ENCODE measurements at regions not wholly inside any gene's neighbourhood (a gene's known extent, or its start where the extent isn't known, plus 50 kb on each side); places are given as distances from the start of the nearest gene placed in this dataset.

DNA sequence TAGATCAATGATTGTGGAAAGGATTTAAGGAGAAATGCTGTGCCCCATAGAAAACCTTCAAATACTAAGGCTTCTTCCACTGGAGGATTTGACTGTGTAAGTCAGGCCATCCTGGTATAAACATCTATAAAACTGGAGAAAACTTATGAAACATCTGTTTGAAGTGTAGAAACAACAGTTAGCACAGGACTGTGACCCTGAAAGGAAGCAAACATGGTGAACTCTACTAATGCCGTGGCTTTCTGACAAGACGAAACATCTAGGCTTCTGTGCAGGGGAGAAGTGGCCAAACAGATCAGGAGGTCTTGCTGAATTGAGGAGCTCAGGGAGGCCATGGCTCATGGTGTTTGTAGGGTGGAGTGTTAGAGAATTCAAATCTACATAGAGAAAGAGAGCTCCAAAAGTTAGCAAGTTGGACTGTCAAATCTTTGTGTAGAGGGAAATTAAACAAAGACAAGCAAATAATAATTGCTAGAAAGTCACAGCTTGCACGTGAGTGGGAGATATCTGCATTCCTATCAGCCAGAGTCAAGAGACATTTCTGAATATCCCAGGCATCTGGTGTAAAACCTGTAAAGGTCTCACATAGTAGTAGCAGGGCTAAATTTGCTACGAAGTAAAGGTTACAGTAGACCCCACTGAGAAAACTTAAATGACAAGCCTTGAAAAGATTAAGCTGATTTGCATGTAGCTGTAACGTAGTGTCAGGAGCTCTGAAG, 566.8 kb upstream of the B3GALT2 start:
- no peak overlapping the region for H3K4me3 ChIP-seq (ENCODE audit: low read length)
- no peaks in the 10 kb centered on the region for H3K4me1 ChIP-seq (ENCODE audit: control insufficient read depth, insufficient read depth, low read length)
- H3K27me3 ChIP-seq (ENCODE audit: control insufficient read depth, insufficient read depth, low read length) = no peaks in the 10 kb centered on the region
- H3K9me3 ChIP-seq (ENCODE audit: control insufficient read depth, low read length) = no peaks in the 10 kb centered on the region
- H3K9ac ChIP-seq (ENCODE audit: low read length) = no peak overlapping the region
- H3K36me3 ChIP-seq (ENCODE audit: control insufficient read depth, insufficient read depth, low read length) = no peaks in the 10 kb centered on the region

DNA sequence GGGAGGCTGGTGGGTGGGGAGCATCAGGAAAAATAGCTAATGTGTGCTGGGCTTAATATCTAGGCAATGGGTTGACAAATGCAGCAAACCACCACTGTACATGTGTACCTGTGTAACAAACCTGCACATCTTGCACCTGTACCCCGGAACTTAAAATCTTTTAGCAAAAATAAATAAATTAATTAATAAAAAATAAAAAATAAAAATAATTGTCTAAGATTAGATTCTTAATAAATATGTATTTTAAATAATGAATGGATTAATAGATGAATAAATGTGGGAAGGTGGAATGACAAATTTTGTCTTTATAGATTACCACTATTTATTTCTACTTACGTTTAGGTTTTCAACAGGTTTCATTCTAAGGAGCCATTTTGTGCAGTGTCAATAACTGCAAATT, 563.5 kb upstream of the B3GALT2 start:
- Histone ChIP-seq H3K9ac (ENCODE audit: low read length) (no peak overlapping the region), H3K4me3 (ENCODE audit: low read length) (no peak overlapping the region), H3K27me3 (ENCODE audit: control insufficient read depth, insufficient read depth, low read length) (no peaks in the 10 kb centered on the region), H3K4me1 (ENCODE audit: control insufficient read depth, insufficient read depth, low read length) (no peaks in the 10 kb centered on the region), H3K9me3 (ENCODE audit: control insufficient read depth, low read length) (no peaks in the 10 kb centered on the region), H3K36me3 (ENCODE audit: control insufficient read depth, insufficient read depth, low read length) (no peaks in the 10 kb centered on the region)

DNA sequence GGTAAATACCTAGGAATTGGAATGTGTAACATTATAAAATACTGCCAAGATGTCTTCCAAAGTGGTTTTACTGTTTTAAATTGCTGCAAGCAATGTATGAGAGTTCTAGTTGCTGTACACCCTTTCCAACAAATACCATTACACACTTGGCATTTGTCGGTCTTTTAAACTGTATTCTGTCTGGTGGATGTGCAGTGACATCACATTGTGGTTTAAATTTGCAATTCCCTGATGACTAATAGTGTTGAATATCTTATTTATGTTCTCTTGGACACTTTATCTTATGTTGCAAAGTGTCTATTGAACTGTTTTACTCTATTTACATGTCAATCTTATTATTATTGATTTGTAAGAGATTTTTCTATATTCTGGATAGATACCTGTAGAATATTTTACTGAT, 561.2 kb upstream of the B3GALT2 start:
- Histone ChIP-seq H3K9ac (ENCODE audit: low read length) (no peak overlapping the region), H3K27me3 (ENCODE audit: control insufficient read depth, insufficient read depth, low read length) (no peaks in the 10 kb centered on the region), H3K4me3 (ENCODE audit: low read length) (no peak overlapping the region), H3K9me3 (ENCODE audit: control insufficient read depth, low read length) (no peaks in the 10 kb centered on the region), H3K4me1 (ENCODE audit: control insufficient read depth, insufficient read depth, low read length) (no peaks in the 10 kb centered on the region), H3K36me3 (ENCODE audit: control insufficient read depth, insufficient read depth, low read length) (no peaks in the 10 kb centered on the region)

DNA sequence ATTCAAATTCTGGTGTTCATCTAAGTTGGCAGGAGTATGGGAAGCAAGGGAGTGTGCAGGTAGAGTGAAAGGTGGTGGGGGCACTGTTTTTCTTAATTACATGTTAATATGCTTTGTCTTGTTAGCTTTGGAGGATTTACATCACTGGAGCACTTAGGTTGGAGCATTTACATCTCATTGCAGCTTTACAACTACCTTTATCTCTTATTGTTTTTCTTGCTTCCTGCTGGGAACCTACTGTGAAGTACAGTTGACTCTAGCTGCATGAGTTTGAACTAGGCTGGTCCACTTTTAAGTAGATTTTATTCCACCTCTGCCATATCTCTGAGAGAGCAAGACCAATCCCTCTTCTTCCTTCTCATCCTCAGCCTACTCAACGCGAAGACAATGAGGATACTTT, 554.8 kb upstream of the B3GALT2 start:
- Histone ChIP-seq H3K4me1 (ENCODE audit: control insufficient read depth, insufficient read depth, low read length) (no peaks in the 10 kb centered on the region), H3K27me3 (ENCODE audit: control insufficient read depth, insufficient read depth, low read length) (no peaks in the 10 kb centered on the region), H3K4me3 (ENCODE audit: low read length) (no peak overlapping the region), H3K36me3 (ENCODE audit: control insufficient read depth, insufficient read depth, low read length) (no peaks in the 10 kb centered on the region), H3K9me3 (ENCODE audit: control insufficient read depth, low read length) (no peaks in the 10 kb centered on the region), H3K9ac (ENCODE audit: low read length) (no peak overlapping the region)

DNA sequence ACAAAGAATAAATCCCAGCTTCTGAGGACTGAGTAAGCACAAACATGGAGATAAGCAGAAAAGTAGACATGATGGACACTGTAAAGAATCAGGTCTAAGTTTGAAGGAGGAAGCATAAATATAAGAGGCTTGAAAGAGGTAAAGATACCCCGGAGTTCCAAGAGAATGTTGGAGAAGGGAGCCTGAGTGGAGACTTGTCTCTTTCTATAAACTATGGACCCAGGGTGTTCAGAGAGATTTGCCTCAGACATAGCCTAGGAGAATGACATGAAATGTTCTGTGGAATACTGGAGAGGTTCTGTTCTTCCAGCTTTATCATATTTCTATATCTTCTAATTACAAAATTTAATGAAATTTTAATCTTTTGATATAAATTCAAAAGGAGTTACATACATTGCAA, 554.3 kb upstream of the B3GALT2 start:
- Histone ChIP-seq H3K27me3 (ENCODE audit: control insufficient read depth, insufficient read depth, low read length) (no peaks in the 10 kb centered on the region), H3K9me3 (ENCODE audit: control insufficient read depth, low read length) (no peaks in the 10 kb centered on the region), H3K4me1 (ENCODE audit: control insufficient read depth, insufficient read depth, low read length) (no peaks in the 10 kb centered on the region), H3K9ac (ENCODE audit: low read length) (no peak overlapping the region), H3K36me3 (ENCODE audit: control insufficient read depth, insufficient read depth, low read length) (no peaks in the 10 kb centered on the region), H3K4me3 (ENCODE audit: low read length) (no peak overlapping the region)

DNA sequence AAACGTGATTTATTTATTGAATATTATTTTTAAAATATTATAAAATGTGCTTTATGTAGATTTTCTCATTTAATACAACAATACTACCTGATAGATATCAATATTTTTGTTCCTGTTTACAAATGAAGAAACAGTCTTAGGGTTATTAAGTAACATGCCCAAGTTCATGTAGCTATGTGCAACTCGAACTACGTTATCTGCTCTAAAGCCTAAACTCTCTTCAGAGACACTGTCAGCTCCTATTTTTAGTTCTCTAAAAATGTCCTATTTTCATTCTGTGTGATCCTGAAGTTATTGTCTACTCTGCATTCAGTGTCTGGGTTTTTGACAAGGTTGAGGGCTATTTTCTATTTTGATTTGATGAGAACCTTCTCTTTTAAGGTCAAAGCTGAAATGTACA, 550.1 kb upstream of the B3GALT2 start:
- H3K9ac ChIP-seq (ENCODE audit: low read length) = no peak overlapping the region
- H3K4me1 ChIP-seq (ENCODE audit: control insufficient read depth, insufficient read depth, low read length) = no peaks in the 10 kb centered on the region
- no peak overlapping the region for H3K4me3 ChIP-seq (ENCODE audit: low read length)
- no peaks in the 10 kb centered on the region for H3K36me3 ChIP-seq (ENCODE audit: control insufficient read depth, insufficient read depth, low read length)
- no peaks in the 10 kb centered on the region for H3K9me3 ChIP-seq (ENCODE audit: control insufficient read depth, low read length)
- no peaks in the 10 kb centered on the region for H3K27me3 ChIP-seq (ENCODE audit: control insufficient read depth, insufficient read depth, low read length)

DNA sequence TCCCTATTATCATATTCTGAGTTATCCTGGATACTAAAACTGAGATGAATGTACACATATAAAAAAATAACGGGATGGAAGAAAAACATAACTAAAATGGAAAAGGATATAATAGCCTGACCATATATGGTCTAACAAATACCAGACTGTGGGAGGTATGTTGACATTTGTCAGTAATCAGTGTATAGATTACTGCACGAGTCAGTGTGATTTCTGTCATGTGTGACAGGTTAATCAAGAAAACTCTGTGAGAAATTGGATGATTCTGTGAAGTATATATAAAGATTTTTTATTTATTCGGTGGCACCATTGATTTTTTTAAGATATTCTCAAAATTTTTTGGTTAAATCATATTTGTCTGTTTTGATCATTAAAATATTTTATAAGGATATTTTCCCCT, 547.3 kb upstream of the B3GALT2 start:
- no peaks in the 10 kb centered on the region for H3K27me3 ChIP-seq (ENCODE audit: control insufficient read depth, insufficient read depth, low read length)

DNA sequence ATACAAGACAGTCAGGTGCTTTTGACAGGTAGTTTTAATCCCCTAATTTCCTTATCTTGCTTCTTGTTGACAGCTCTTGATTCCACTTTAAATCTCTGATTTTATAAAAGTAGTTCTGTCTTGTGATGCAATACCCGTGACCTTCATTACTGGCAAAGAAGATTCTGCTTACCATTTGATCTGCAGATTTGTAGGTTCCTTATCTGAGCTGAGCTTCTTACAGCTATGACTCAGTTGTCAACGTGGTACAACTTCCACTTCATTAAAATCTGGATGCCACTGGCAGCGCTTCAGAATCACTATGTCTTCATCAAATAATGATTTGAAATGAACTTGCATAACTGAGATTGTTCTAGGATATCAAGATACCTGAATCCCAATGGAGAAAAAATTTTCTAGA, 543.6 kb upstream of the B3GALT2 start:
- H3K9ac ChIP-seq (ENCODE audit: low read length) = no peak overlapping the region
- no peaks in the 10 kb centered on the region for H3K27me3 ChIP-seq (ENCODE audit: control insufficient read depth, insufficient read depth, low read length)
- no peaks in the 10 kb centered on the region for H3K36me3 ChIP-seq (ENCODE audit: control insufficient read depth, insufficient read depth, low read length)
- no peaks in the 10 kb centered on the region for H3K9me3 ChIP-seq (ENCODE audit: control insufficient read depth, low read length)
- no peaks in the 10 kb centered on the region for H3K4me1 ChIP-seq (ENCODE audit: control insufficient read depth, insufficient read depth, low read length)
- no peak overlapping the region for H3K4me3 ChIP-seq (ENCODE audit: low read length)

More for the DNA sequence above, 547.3 kb upstream of the B3GALT2 start:
- no peak overlapping the region for H3K9ac ChIP-seq (ENCODE audit: low read length)
- no peaks in the 10 kb centered on the region for H3K4me1 ChIP-seq (ENCODE audit: control insufficient read depth, insufficient read depth, low read length)
- H3K36me3 ChIP-seq (ENCODE audit: control insufficient read depth, insufficient read depth, low read length) = no peaks in the 10 kb centered on the region
- H3K9me3 ChIP-seq (ENCODE audit: control insufficient read depth, low read length) = no peaks in the 10 kb centered on the region
- no peak overlapping the region for H3K4me3 ChIP-seq (ENCODE audit: low read length)

DNA sequence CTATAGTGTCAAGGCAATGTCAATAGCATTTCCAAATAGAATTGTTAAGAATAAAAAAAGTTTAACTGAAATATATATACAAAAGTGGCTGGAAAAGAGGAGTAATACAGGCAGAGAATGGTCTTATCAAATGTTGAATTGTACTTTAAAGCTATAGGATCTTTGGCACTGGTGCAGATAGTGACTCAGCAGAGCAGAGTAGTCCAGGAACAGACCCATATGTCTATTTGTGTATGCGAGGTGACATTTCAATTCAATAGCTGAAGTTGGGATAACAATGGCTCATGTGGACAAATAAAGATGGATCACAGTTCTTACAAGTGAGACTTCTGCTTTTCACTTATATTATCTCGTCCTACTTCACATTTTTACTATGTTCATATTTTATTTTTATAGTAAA, 543.0 kb upstream of the B3GALT2 start:
- Histone ChIP-seq H3K4me3 (ENCODE audit: low read length) (no peak overlapping the region), H3K9ac (ENCODE audit: low read length) (no peak overlapping the region), H3K36me3 (ENCODE audit: control insufficient read depth, insufficient read depth, low read length) (no peaks in the 10 kb centered on the region), H3K9me3 (ENCODE audit: control insufficient read depth, low read length) (no peaks in the 10 kb centered on the region), H3K4me1 (ENCODE audit: control insufficient read depth, insufficient read depth, low read length) (no peaks in the 10 kb centered on the region), H3K27me3 (ENCODE audit: control insufficient read depth, insufficient read depth, low read length) (no peaks in the 10 kb centered on the region)

DNA sequence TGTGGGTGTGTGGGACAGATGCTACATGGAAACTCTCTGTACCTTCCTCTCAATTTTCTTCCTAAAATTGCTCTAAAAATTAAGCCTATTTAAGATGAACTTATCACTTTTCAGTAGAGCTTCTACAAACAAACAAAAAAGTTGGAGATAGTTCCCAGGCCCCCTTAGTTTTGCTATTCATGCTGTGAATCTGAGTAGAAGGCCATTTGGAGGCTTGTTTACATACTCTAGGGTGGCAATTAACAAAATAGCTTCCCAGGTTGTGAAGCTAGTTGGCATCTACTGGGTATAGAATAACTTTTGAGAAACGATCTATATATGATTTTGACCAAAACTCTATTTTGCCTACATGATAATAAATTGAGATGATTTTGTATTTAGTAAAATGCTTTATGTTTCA, 541.4 kb upstream of the B3GALT2 start:
- H3K27me3 ChIP-seq (ENCODE audit: control insufficient read depth, insufficient read depth, low read length) = no peaks in the 10 kb centered on the region
- no peak overlapping the region for H3K9ac ChIP-seq (ENCODE audit: low read length)
- no peaks in the 10 kb centered on the region for H3K4me1 ChIP-seq (ENCODE audit: control insufficient read depth, insufficient read depth, low read length)
- H3K4me3 ChIP-seq (ENCODE audit: low read length) = no peak overlapping the region
- no peaks in the 10 kb centered on the region for H3K36me3 ChIP-seq (ENCODE audit: control insufficient read depth, insufficient read depth, low read length)
- no peaks in the 10 kb centered on the region for H3K9me3 ChIP-seq (ENCODE audit: control insufficient read depth, low read length)

DNA sequence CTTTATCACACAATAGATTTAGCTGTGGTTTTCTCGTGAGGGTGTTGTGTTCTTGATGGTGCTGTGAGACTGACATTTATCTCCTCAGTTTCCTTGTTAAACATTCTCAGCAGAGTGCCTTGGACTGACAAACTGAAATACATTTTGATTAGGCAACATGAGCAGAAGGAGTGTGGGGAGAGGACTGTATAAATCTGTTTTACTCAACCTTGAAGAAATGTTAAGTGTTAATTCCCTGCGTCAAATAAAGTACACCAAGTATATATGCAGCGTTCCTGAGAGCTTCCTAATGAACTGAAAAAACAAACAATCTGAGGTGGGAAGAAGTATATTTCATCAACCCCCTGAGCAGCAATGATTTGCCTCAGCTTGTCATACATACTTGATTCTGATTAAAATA, 540.3 kb upstream of the B3GALT2 start:
- no peak overlapping the region for H3K9ac ChIP-seq (ENCODE audit: low read length)
- H3K36me3 ChIP-seq (ENCODE audit: control insufficient read depth, insufficient read depth, low read length) = no peaks in the 10 kb centered on the region
- no peak overlapping the region for H3K4me3 ChIP-seq (ENCODE audit: low read length)

DNA sequence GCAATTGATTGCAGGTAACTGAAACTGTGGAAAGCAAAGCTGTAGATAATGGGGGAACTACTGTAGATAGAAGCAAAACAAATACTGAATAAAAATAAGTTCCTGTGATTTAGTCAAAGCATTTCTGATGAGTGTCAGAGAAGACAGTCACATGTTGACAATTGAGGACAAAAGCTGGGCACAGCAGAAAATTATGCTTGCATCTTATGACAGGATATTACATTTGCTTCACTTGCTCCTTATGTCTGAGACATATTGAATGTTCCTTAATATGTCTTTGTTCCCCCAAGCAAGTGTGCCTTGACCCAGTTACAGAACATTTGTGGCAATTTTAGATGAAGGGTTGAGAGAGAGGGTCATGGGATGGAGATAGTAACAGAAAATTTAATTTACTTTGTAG, 526.0 kb upstream of the B3GALT2 start:
- H3K9ac ChIP-seq (ENCODE audit: low read length) = no peak overlapping the region
- H3K27me3 ChIP-seq (ENCODE audit: control insufficient read depth, insufficient read depth, low read length) = no peaks in the 10 kb centered on the region
- no peak overlapping the region for H3K4me3 ChIP-seq (ENCODE audit: low read length)
- H3K4me1 ChIP-seq (ENCODE audit: control insufficient read depth, insufficient read depth, low read length) = no peaks in the 10 kb centered on the region
- H3K36me3 ChIP-seq (ENCODE audit: control insufficient read depth, insufficient read depth, low read length) = no peaks in the 10 kb centered on the region
- no peaks in the 10 kb centered on the region for H3K9me3 ChIP-seq (ENCODE audit: control insufficient read depth, low read length)

More for the DNA sequence above, 540.3 kb upstream of the B3GALT2 start:
- Histone ChIP-seq H3K4me1 (ENCODE audit: control insufficient read depth, insufficient read depth, low read length) (no peaks in the 10 kb centered on the region), H3K9me3 (ENCODE audit: control insufficient read depth, low read length) (no peaks in the 10 kb centered on the region), H3K27me3 (ENCODE audit: control insufficient read depth, insufficient read depth, low read length) (no peaks in the 10 kb centered on the region)

DNA sequence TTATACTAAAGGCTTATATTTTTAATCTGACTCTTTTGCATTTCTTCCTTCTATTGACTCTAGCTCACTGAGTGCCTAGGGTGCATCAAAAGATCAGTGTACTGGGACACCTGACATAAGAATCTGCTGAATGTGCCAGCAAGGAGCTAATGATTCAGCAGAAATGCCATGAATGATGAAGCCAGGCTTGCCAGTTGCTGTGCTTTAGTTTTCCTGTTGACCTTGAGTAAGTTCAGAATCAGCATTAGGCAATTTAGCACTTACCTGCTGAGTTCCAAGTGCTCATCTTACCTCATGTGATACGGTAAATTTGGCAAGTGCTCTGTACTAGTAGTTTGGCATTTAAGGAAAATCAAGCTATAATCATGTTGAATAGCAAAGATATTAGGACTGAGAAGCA, 523.2 kb upstream of the B3GALT2 start:
- Histone ChIP-seq H3K4me3 (ENCODE audit: low read length) (no peak overlapping the region), H3K9ac (ENCODE audit: low read length) (no peak overlapping the region), H3K9me3 (ENCODE audit: control insufficient read depth, low read length) (no peaks in the 10 kb centered on the region), H3K27me3 (ENCODE audit: control insufficient read depth, insufficient read depth, low read length) (no peaks in the 10 kb centered on the region), H3K4me1 (ENCODE audit: control insufficient read depth, insufficient read depth, low read length) (no peaks in the 10 kb centered on the region), H3K36me3 (ENCODE audit: control insufficient read depth, insufficient read depth, low read length) (no peaks in the 10 kb centered on the region)
